Suprapubic skin (tissue), 4 donors: ENCODE measurements at regions not wholly inside any gene's neighbourhood (a gene's known extent, or its start where the extent isn't known, plus 50 kb on each side); places are given as distances from the start of the nearest gene placed in this dataset.

ENCODE experiments used
- CTCF ChIP-seq, 2 donors: fragments of 200-600 bp in 1 of 2; fragments of 450-650 bp in 1 of 2; sonication (generic) in 1 of 2; IDR thresholded peaks; one replicate each; pipeline ENCODE4 v1.5.1; 2016 to 2019; ENCODE audit warnings: antibody characterized with exemption in 2 of 2, mild to moderate bottlenecking in 1 of 2, moderate library complexity in 1 of 2
- EP300 ChIP-seq: sonication (generic); formaldehyde crosslinking; IDR thresholded peaks from one replicate; pipeline ENCODE4 v1.6.1; 2017; ENCODE audit warnings: antibody characterized with exemption
- POLR2A ChIP-seq, 2 donors: fragments of 450-650 bp; IDR thresholded peaks; one replicate each; pipeline ENCODE4 v1.6.1; 2017; ENCODE audit warnings: antibody characterized with exemption in 2 of 2, mild to moderate bottlenecking in 2 of 2, moderate library complexity in 2 of 2
- POLR2AphosphoS5 ChIP-seq, 3 donors: sonication (generic); formaldehyde crosslinking; IDR thresholded peaks; one replicate each; pipeline ENCODE4 v1.6.1; 2017; ENCODE audit warnings: antibody characterized with exemption in 3 of 3

GRCh38 chr9:80004714-80005113 is 432.9 kb downstream of the TLE4 start:
- no peak for TF ChIP-seq CTCF (IDR thresholded peaks at IDR 0.05)
- TF ChIP-seq POLR2A (IDR thresholded peaks at IDR 0.05), result no peak
- no peak for TF ChIP-seq EP300
- no peak for TF ChIP-seq POLR2AphosphoS5 (IDR thresholded peaks at IDR 0.05)
